HepG2 (cell line): ENCODE measurements at regions not wholly inside any gene's neighbourhood (a gene's known extent, or its start where the extent isn't known, plus 50 kb on each side); places are given as distances from the start of the nearest gene placed in this dataset.

Experiments
- ATAC-seq: fragments of 200-7000 bp; cut with Tn5 transposase; 3 replicates; pipeline ENCODE4 v1.9.1; 2020; ENCODE audit warnings: mild to moderate bottlenecking, moderate library complexity
- BruUV-seq: library from RNA; stranded (reverse); fragments of 400-500 nt; replicated peaks from 2 replicates; lab custom pipeline; 2021; lab: Mats Ljungman, UMichigan
- CTCF ChIA-PET: fragments of 300-600 bp; formaldehyde crosslinking; extraction: SDS; loops from one replicate; lab custom pipeline; 2021; ENCODE audit warnings: low total read pairs, inconsistent platforms, low intra/inter-chr PET ratio; lab: Yijun Ruan, JAX
- POLR2A ChIA-PET: fragments of 350-600 bp; sonication (Branson Sonifier 250); formaldehyde crosslinking; loops from one replicate; lab custom pipeline; 2020; ENCODE audit warnings: antibody characterized with exemption, inconsistent platforms; lab: Yijun Ruan, JAX
- DNase-seq: peaks from one replicate; pipeline ENCODE4 v3.0.0-alpha.2; 2015; ENCODE audit warnings: low spot score
- FAIRE-seq: peaks from 3 replicates; lab custom pipeline; 2011; peaks lifted over from hg19 to GRCh38; lab: Jason Lieb, UNC
- H2AFZ ChIP-seq: one replicate; pipeline ENCODE4 v1.6.1; 2011; ENCODE audit warnings: low read length, inconsistent platforms
- H3K27ac ChIP-seq: fragments of 300-600 bp; 3 replicates; pipeline ENCODE4 v1.8.0; 2011; ENCODE audit warnings: mixed run types, mild to moderate bottlenecking, mixed read lengths, low read length, inconsistent platforms; ENCODE audit not compliant: insufficient read depth; ENCODE audit errors: extremely low read length
- H3K27me3 ChIP-seq, 2 experiments: fragments of 200-600 bp in 1 of 2; 2 replicates in 1 of 2; 3 replicates in 1 of 2; pipeline versions ENCODE4 v1.6.0 to v1.8.0; 2011; ENCODE audit warnings: low read length in 2 of 2, mild to moderate bottlenecking in 2 of 2, moderate library complexity in 2 of 2, inconsistent platforms in 1 of 2; ENCODE audit not compliant: insufficient read depth in 2 of 2, control insufficient read depth in 1 of 2
- H3K36me3 ChIP-seq, 2 experiments: fragments of 200-600 bp in 1 of 2; replicated peaks in 1 of 2; 2 replicates in 1 of 2; 3 replicates in 1 of 2; pipeline versions ENCODE4 v1.5.1 to v1.8.0; 2011; ENCODE audit warnings: low read length in 2 of 2, inconsistent platforms in 1 of 2; ENCODE audit not compliant: insufficient read depth in 2 of 2, control insufficient read depth in 1 of 2
- H3K4me1 ChIP-seq: 2 replicates; pipeline ENCODE4 v1.5.1; 2012; ENCODE audit warnings: low read length, inconsistent platforms; ENCODE audit not compliant: insufficient read depth
- H3K4me2 ChIP-seq: 2 replicates; pipeline ENCODE4 v1.6.0; 2011; ENCODE audit warnings: low read depth, low read length, inconsistent platforms
- H3K4me3 ChIP-seq, 3 experiments: fragments of 200-600 bp in 1 of 3; sonication (generic), shearing (Covaris generic) in 1 of 3; replicated peaks in 1 of 3; 2 replicates each; pipeline ENCODE4 v1.5.1; 2011 to 2016; ENCODE audit warnings: low read length in 3 of 3, inconsistent platforms in 2 of 3, low read depth in 2 of 3, mild to moderate bottlenecking in 2 of 3, control low read depth in 1 of 3, mixed read lengths in 1 of 3; ENCODE audit not compliant: insufficient read depth in 1 of 3
- H3K79me2 ChIP-seq: one replicate; pipeline ENCODE4 v1.6.1; 2011; ENCODE audit warnings: low read length, inconsistent platforms; ENCODE audit not compliant: insufficient read depth
- H3K9ac ChIP-seq: 2 replicates; pipeline ENCODE4 v1.6.0; 2011; ENCODE audit warnings: mild to moderate bottlenecking, low read depth, low read length, inconsistent platforms; ENCODE audit not compliant: insufficient read depth
- H3K9me3 ChIP-seq: 2 replicates; pipeline ENCODE4 v1.5.1; 2012; ENCODE audit warnings: mild to moderate bottlenecking, low read length
- H4K20me1 ChIP-seq: 2 replicates; pipeline ENCODE4 v1.6.0; 2011; ENCODE audit warnings: inconsistent platforms, mild to moderate bottlenecking, low read length, moderate library complexity; ENCODE audit not compliant: insufficient read depth
- CEBPB ChIP-seq: IDR thresholded peaks from 2 replicates; pipeline ENCODE4 v1.6.1; 2011; ENCODE audit warnings: low read depth, low read length, improper control_type of control experiment, borderline replicate concordance
- FOXO1 ChIP-seq: sonication (generic); formaldehyde crosslinking; IDR thresholded peaks from 2 replicates; pipeline ENCODE4 v1.4.0; 2020; ENCODE audit warnings: missing genetic modification reagents
- HDAC2 ChIP-seq: sonication (generic); formaldehyde crosslinking; IDR thresholded peaks from 2 replicates; pipeline ENCODE4 v1.4.0; 2020; ENCODE audit warnings: missing genetic modification reagents
- HMGXB4 ChIP-seq, 2 experiments: sonication (generic) in 1 of 2; formaldehyde crosslinking in 1 of 2; IDR thresholded peaks; 2 replicates each; pipeline versions ENCODE4 v1.4.0 to v1.6.1; 2018 to 2020; ENCODE audit warnings: missing genetic modification reagents in 2 of 2, borderline replicate concordance in 1 of 2, low read depth in 1 of 2, mild to moderate bottlenecking in 1 of 2, missing biosample characterization in 1 of 2
- KIAA2018 ChIP-seq: sonication (generic); formaldehyde crosslinking; IDR thresholded peaks from 2 replicates; pipeline ENCODE4 v1.5.0; 2020; ENCODE audit warnings: mild to moderate bottlenecking, missing genetic modification reagents, borderline replicate concordance
- KLF11 ChIP-seq: IDR thresholded peaks from 2 replicates; pipeline ENCODE4 v1.6.1; 2016; ENCODE audit warnings: missing compliant biosample characterization
- MEIS1 ChIP-seq: sonication (generic); formaldehyde crosslinking; IDR thresholded peaks from 2 replicates; pipeline ENCODE4 v1.9.0; 2021; ENCODE audit warnings: mild to moderate bottlenecking, missing genetic modification reagents, moderate library complexity, borderline replicate concordance
- NFAT5 ChIP-seq: sonication (generic); formaldehyde crosslinking; IDR thresholded peaks from 2 replicates; pipeline ENCODE4 v1.4.0; 2020; ENCODE audit warnings: missing genetic modification reagents
- ZNF30 ChIP-seq: sonication (generic); formaldehyde crosslinking; IDR thresholded peaks from 2 replicates; pipeline ENCODE4 v1.5.0; 2020; ENCODE audit warnings: mild to moderate bottlenecking, missing genetic modification reagents
- ZNF816 ChIP-seq: sonication (generic); formaldehyde crosslinking; IDR thresholded peaks from 2 replicates; pipeline ENCODE4 v1.8.0; 2022; ENCODE audit warnings: missing genetic modification reagents, mild to moderate bottlenecking, borderline replicate concordance
- WGBS: methylation state at CpG from one replicate; pipeline ENCODE4 v1.1.6; 2017; ENCODE audit warnings: low lambda C conversion rate; 5-methylcytosine and 5-hydroxymethylcytosine counted together
- in situ Hi-C: cut with HindIII; loops from 2 replicates; pipeline ENCODE4 v1.10.0; 2017; ENCODE audit warnings: low pct_unique_long_range_greater_than_20kb; ENCODE audit not compliant: extremely low pct_ligation_motif_present
- intact Hi-C: fragments of 100-400 bp; cut with micrococcal nuclease; formaldehyde crosslinking; loops from one replicate; pipeline ENCODE4 v1.10.0; 2022; ENCODE audit not compliant: unreplicated experiment

- no peak overlapping the region for H3K9ac ChIP-seq
- POLR2A ChIA-PET = no interaction called here
- FAIRE-seq (no peak), ATAC-seq (no peak), DNase-seq (no peak)
- no peaks in the 10 kb centered on the region for H4K20me1 ChIP-seq
- in situ Hi-C loops (no loop called here), intact Hi-C loops (no loop called here)
- no peak overlapping the region for H3K4me3 ChIP-seq
- H2AFZ ChIP-seq = no peak overlapping the region
- no TSS peak for BruUV-seq
- CTCF ChIA-PET = no interaction called here
- H3K79me2 ChIP-seq = no peaks in the 10 kb centered on the region
- no peaks in the 10 kb centered on the region for H3K9me3 ChIP-seq
- 16% methylated on average over 2 of the region's 2 CpGs for WGBS
- H3K27me3 ChIP-seq = no peaks in the 10 kb centered on the region
- no peak overlapping the region for H3K4me2 ChIP-seq
- no peak overlapping the region for H3K27ac ChIP-seq
- H3K36me3 ChIP-seq = no peaks in the 10 kb centered on the region
- no peaks in the 10 kb centered on the region for H3K4me1 ChIP-seq
- TF ChIP-seq KLF11 (CRISPR knock-in tag) (no peak), KIAA2018 (CRISPR knock-in tag) (no peak), MEIS1 (CRISPR knock-in tag) (no peak), HDAC2 (CRISPR knock-in tag) (no peak), CEBPB (no peak), ZNF816 (CRISPR knock-in tag) (no peak), NFAT5 (CRISPR knock-in tag) (no peak), FOXO1 (CRISPR knock-in tag) (no peak), ZNF30 (no peak), HMGXB4 (CRISPR knock-in tag; IDR thresholded peaks at IDR 0.05; ENCODE audit: borderline replicate concordance in 1 of 2, low read depth in 1 of 2) (no peak)
Measured at GRCh38 chr14:61627612-61628011, 67.7 kb upstream of the HIF1A start.
